ENCODE measurements at regions not wholly inside any gene's neighbourhood (a gene's known extent, or its start where the extent isn't known, plus 50 kb on each side); places are given as distances from the start of the nearest gene placed in this dataset.

GRCh38 chr2:114157057-114157385 is 267.1 kb downstream of the ACTR3 start:
- TF ChIP-seq CTCF (conservative IDR thresholded peaks at IDR 0.05 in 1 of 2, IDR thresholded peaks at IDR 0.05 in 1 of 2; ENCODE audit: extremely low read depth in 1 of 2, insufficient read depth in 1 of 2, low read depth in 1 of 2, low read length in 2 of 2): no peak
- no peak for TF ChIP-seq EZH2 (IDR thresholded peaks at IDR 0.05; ENCODE audit: borderline replicate concordance, low read length)
